ENCODE measurements at regions not wholly inside any gene's neighbourhood (a gene's known extent, or its start where the extent isn't known, plus 50 kb on each side); places are given as distances from the start of the nearest gene placed in this dataset.

GRCh38 chr12:46699986-46700385 is 125.8 kb downstream of the SLC38A4 start:
- H3K9me1 ChIP-seq (replicated peaks; ENCODE audit: control insufficient read depth, extremely low read depth, insufficient read depth, low read length), result no peaks in the 10 kb centered on the region
- no peak overlapping the region for H3K4me3 ChIP-seq (replicated peaks in 1 of 3; ENCODE audit: insufficient read depth in 1 of 3, low read depth in 1 of 3, low read length in 3 of 3)
- H3K36me3 ChIP-seq (ENCODE audit: control insufficient read depth in 2 of 2, extremely low read depth in 1 of 2, insufficient read depth in 2 of 2, low read length in 2 of 2), result no peaks in the 10 kb centered on the region
- TF ChIP-seq MAX (IDR thresholded peaks at IDR 0.05; ENCODE audit: insufficient read depth, insufficient read length) (no peak), POLR2A (IDR thresholded peaks at IDR 0.05; ENCODE audit: low read depth, low read length) (no peak), POLR2AphosphoS5 (IDR thresholded peaks at IDR 0.05; ENCODE audit: insufficient read depth, low read depth, low read length) (no peak), CTCF (IDR thresholded peaks at IDR 0.05; ENCODE audit: extremely low read depth in 1 of 2, insufficient read depth in 1 of 2, low read depth in 1 of 2, low read length in 2 of 2) (no peak), FOS (IDR thresholded peaks at IDR 0.05; ENCODE audit: borderline replicate concordance, insufficient read depth, low read length) (no peak), JUN (IDR thresholded peaks at IDR 0.05; ENCODE audit: borderline replicate concordance, insufficient read depth, insufficient read length, low read depth) (no peak), GATA2 (IDR thresholded peaks at IDR 0.05; ENCODE audit: insufficient read depth, insufficient read length, low read depth, low read length) (no peak), EZH2 (IDR thresholded peaks at IDR 0.05; ENCODE audit: borderline replicate concordance, low read depth, low read length, severe bottlenecking) (no peak), MYC (IDR thresholded peaks at IDR 0.05; ENCODE audit: low read depth, low read length) (no peak)
- H3K4me1 ChIP-seq (ENCODE audit: control insufficient read depth, extremely low read depth, insufficient read depth, low read length), result no peaks in the 10 kb centered on the region
- dilution Hi-C loops (cut with MboI; ENCODE audit: extremely low pct_ligation_motif_present, low sequenced_read_pairs) (no loop called here), intact Hi-C loops (cut with micrococcal nuclease) (no loop called here)
- DNase-seq (ENCODE audit: low read depth, low spot score) (no peak), FAIRE-seq (no peak)
- H3K27ac ChIP-seq (ENCODE audit: insufficient read depth, low read depth, low read length), result no peak overlapping the region
- CTCF ChIA-PET, result interaction anchor here (1.1 kb wide), 1 partner anchor 321 kb away, joined by 4 read pairs; no protein-coding TSS in a partner anchor
- BruUV-seq (replicated peaks), result no TSS peak
- H3K27me3 ChIP-seq (ENCODE audit: control insufficient read depth in 2 of 2, insufficient read depth in 2 of 2, low read length in 2 of 2), result peaks cover 6 to 13% of the 10 kb centered on the region in 2 experiments
- no peak overlapping the region for H3K4me2 ChIP-seq (ENCODE audit: insufficient read depth, low read length)
- H3K79me2 ChIP-seq (ENCODE audit: control insufficient read depth, insufficient read depth, low read length), result no peaks in the 10 kb centered on the region
- no peaks in the 10 kb centered on the region for H4K20me1 ChIP-seq (replicated peaks; ENCODE audit: control insufficient read depth, extremely low read depth, insufficient read depth, low read length)
- no peak overlapping the region for H3K9ac ChIP-seq (replicated peaks; ENCODE audit: extremely low read depth, insufficient read depth, low read length)
- POLR2A ChIA-PET, result no interaction called here
- no peak overlapping the region for H2AFZ ChIP-seq (ENCODE audit: low read depth, low read length)
- no peaks in the 10 kb centered on the region for H3K9me3 ChIP-seq (replicated peaks; ENCODE audit: control insufficient read depth, insufficient read depth, low read length)

All from endothelial cell of umbilical vein (primary cell).